Superior temporal gyrus (tissue), 1 donor: ENCODE measurements at regions not wholly inside any gene's neighbourhood (a gene's known extent, or its start where the extent isn't known, plus 50 kb on each side); places are given as distances from the start of the nearest gene placed in this dataset.
A peak's percentile ranks its signal among the peaks of the same experiment; 100 is the strongest.

ENCODE experiments used
- DNase-seq: peaks from one replicate; pipeline ENCODE4 v3.0.0-alpha.2; 2016; ENCODE audit errors: extremely low spot score

DNA sequence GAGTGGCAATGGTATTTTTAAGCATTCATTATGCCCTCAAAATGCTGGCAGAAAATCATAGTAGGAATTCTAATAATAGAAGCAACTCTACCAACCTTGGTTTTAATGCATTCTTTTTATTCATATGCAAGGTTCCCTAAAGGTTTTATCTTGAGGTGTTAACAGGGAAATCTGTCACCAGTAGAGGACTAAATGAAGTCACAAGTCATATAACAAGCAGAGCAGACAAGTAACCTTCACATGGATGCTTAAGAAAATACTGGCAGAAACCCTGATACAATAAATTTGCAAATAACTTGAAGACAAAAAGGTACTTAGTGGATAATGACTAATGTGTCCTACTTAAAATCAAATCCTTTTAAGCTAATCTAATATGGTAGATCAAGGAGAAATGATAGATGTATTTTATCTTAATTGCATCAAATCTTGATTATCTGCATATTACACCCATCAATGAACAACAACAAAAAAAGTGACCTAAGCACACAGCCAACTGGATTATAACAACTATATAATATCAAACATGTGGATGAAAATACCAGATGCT lies 73.3 kb downstream of the RFC3 start:
- no peak for DNase-seq

DNA sequence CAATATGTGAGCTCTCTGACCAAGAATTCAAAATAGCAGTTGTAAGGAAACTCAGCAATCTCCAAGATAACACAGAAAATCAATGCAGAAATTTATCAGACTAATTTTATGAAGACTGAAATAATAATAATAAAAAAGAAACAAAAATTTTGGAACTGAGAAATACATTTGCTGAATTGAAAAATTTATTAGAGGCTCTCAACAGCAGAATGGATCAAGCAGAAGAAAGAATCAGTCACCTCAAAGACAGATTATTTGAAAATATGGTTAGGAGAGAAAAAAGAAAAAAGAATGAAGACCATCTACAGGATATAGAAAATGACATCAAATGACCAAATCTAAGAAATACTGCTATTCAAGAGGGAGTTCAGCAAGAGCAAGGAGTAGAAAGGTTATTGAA lies 75.6 kb downstream of the RFC3 start:
- no peak for DNase-seq

DNA sequence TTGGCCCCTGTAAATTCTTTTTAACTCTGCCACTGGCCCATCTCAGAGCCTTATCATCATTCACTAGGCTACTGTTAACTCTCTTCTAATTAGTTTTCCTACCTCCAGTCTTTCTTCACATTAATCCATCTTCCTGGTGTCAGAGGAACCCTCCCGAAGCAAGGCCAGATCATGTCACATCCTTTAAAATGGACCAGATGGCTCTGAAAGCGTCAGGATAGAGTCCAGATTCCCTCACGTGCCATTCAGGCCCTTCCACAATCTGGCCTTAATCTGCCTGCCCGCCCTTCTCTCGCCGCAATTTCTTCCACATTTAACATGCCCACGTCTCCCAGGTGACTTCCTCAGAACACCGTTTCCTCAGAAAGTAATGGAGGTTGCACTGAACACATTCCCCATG lies 86.5 kb downstream of the RFC3 start:
- no peak for DNase-seq

DNA sequence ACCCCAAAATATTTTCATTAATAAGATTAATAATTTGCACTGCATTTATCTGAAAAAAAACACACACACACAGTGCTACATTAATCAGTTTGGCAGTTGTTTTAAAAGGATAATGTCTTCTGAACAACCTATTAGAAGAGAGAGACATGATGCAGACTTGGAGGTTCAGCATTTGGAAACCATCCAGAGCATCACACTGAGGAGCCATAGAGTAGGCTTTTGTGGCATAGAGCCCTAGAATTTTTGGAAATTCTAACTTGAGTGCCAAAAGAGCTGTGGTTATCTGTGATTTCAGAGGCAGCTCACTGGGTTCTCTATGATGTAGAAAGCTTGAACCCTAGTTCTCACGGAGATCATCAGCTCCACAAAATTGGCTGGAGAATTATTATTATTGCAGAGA lies 90.2 kb downstream of the RFC3 start:
- no peak for DNase-seq

DNA sequence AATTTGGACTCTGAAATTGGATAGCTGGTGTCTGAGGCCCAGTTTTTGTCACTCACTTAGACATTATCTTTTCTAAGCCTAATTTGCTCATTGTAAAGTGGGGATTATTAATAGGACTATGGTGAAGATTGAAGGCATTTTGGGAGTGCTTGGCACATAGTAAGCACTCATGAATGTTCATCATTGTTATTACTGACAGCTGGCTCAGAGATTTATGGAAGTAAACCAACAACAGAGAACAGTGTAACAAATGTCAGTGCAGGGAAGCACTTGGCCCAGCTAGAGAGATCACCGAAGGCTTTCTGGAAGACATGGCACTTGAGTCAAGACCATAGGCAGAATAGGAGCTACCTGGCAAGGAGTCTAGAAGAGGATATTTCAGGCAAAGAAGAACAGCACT lies 92.3 kb downstream of the RFC3 start:
- DNase-seq, result no peak

DNA sequence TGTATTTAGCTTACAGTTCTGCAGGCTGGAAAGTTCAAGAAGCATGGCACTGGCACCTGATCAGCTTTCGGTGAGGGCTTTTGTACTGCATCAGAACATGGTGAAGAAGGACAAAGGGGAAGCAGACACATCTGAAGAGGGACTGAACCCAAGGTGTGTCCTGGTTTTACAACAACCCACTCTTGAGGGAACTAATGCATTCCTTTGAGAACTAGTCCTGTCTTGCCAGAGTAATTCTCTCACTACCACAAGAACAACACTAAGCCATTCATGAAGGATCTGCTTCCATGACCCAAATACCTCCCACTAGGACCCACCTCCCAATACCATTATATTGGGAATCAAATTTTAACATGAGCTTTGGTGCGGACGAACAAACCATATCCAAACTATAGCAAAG lies 93.6 kb downstream of the RFC3 start:
- no peak for DNase-seq

DNA sequence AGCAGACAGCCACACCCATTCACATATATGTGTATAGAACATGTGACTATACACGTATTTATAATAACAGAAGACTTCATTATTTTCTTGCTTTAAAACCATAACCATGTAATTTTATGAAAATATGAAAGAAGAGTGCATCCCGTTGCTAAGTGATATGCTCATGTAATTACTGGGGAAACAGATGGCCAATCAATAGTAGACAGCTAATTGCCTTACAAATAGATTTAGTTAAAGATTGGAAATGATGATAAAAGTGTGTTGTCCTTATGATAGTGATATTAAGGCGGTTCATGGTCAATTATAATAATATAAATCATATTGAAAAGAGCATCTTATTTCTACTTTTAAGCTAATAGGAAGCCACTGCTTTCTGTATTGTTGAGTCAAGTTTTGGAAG lies 95.9 kb downstream of the RFC3 start:
- DNase-seq, result no peak

DNA sequence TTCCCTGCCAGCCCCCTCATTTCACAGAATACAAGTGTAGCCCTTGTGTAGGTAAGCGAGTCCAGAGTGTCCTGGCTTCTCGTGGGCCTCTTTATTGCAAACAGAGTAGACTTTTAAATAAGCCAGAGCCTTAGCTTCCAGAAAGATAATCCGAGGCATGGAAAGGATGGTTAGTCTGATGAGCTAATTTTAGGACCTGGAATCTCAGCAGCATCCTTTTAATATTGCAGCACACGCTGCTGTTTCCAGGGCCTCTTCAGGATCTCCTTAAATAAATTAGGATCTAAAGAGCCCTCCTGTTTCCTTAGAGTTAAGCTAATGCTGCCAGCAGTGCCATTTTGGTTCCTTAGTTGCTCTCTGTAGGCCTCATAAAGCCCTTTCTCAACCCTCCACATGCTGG lies 99.2 kb downstream of the RFC3 start:
- no peak for DNase-seq

DNA sequence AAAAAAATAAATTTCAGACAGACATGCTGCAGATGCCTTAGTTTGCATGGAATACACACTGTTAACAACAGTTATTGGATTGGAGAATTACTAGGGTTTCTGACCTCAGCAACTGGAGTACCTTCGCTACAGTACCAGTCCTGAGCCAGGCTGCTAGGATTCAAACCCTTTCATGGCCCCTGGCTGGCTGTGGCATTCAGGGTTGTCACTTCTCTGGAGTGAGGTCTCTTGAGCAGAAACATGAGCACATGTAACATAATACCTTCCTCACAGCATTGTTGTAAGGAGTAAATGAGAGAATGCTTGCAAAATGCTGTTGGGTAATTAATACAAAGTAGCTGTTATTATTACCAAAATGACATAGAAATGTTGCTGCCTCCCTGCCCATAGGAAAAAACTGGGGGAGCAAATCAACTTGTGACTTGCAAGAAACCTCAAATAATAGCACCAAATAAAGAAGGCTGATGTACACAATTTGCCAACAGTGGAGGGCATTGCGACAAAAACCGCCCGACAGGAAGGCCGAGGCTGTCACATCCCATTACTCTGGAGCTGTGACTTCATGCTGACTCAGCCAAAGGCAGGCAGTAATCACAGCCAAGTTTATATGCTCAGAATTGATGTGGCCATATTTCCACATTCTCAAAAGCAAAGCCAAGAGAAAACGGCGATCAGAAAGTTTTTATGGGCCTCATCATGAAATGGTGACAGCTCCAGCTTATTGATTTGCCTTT lies 100.4 kb downstream of the RFC3 start:
- DNase-seq, result no peak

DNA sequence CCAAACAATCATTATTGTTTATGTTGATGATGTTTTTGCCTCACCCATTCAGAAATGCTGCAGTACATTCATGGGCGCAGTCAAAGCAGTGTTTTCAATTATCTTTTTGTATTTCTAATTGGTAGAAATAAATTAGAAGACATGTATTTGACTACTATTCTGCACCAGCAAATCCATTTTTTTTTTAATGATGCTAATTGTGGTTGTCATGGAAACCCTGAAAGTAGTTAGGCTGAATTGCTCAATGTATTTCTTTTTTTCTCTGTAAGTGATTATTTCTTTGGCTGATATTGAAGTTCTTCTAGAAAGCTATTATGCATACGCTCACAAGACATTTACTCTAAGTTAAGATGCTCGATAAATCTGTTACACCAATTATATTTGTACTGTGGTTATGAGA lies 101.2 kb downstream of the RFC3 start:
- no peak for DNase-seq

DNA sequence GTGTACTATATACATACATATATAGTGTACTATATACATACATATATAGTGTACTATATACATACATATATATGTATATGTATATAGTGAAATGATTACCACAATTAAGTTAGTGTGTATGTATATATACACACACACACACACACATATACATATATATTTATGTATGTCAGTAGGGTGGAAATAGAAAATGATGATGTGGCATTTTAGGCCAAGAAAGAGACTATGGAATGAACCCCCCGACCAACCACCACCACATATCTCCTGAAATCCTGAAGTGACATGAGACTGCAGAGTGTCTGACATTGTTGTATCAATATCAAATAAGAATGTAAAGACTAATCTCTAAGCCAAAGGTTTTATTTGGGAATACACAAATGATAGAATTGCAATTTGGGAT lies 107.6 kb downstream of the RFC3 start:
- DNase-seq, result no peak

DNA sequence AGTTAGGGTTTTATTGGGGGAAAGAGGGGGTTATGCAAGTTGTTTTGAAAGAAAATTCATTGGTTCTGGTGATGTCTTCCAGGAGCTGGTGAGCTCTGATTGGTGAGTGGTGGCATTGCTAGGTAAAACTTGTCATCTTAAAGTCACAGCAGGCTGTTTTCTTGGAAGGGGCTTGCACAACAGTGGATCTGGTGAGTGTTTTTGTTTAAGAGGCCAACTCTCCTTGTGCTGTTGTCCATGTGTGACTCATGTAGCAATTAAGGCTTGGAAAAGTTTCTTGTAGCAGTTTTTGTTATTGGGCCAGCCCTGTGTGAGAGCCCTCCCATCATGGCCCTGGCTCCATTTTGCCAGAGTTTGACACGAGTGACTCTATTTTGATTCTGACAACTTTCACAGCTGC lies 109.4 kb downstream of the RFC3 start:
- no peak for DNase-seq

DNA sequence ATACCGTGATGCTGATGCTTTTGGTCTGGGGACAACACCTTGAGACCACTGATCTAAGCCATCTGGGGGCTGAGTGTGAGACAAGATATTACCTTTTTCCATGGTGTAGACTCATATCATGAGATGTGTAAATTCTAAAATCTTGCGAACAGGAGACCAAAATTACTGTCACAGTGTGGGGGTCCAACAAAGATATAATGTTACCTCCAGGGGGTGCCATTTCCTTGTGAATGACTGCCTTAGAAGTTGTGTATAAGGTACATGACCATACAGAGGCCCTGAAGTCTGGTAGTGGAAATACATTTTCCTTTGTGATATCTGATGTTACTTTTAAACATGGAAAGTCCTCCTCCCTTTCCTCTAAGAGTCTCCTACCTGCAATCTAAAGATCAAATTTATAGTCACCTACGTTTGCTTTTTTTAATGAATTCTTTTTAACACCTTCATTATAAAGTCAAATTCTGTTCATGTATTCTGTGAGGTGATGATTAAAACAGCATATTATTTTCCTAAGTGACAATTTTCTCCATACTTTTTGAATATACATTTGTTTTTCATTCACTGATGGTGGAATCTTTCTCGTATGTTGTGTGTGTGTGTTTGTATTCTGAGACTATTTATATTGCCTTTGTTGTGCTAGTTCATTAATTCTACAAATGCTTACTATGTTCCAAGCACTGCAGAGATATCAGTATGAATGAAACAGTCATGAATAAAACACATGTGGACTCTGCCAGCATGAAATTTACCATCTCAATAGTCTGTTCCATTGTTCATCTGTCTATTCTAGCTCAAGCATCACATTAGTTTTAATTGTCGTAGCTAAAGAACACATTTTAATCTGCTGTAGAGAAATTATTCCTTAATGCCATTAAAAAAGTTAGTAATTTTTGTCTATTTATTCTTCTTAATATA lies 113.7 kb downstream of the RFC3 start:
- peak; percentile 75 for DNase-seq

DNA sequence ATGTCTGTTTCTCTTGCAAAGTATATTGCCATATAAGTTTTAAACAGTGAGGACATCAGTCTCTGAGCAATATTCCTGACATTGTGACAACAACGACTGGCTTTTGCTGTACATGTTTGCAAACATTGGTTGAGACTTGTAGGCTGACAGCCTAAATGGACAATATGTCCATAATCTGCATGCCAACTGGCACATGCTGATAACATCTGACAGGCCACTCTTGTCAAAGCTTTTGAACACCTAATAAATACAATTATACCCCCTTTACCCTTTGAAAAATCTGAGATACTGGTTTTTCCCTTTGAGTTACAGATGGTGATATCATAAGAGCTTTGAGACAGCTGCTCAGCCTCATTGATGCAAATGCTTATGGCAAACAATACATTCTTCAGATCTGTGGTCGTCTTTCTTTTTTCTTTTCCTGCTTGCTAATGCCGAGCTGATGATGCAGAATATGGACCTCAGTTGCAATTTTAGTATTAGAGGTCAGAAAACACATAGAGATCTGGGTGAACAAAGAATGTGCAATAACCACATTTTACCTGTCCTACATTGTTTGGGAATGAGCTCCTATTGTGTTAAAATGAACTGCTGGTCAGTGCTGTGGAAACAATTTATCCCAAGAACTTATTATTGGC lies 114.9 kb downstream of the RFC3 start:
- no peak for DNase-seq

DNA sequence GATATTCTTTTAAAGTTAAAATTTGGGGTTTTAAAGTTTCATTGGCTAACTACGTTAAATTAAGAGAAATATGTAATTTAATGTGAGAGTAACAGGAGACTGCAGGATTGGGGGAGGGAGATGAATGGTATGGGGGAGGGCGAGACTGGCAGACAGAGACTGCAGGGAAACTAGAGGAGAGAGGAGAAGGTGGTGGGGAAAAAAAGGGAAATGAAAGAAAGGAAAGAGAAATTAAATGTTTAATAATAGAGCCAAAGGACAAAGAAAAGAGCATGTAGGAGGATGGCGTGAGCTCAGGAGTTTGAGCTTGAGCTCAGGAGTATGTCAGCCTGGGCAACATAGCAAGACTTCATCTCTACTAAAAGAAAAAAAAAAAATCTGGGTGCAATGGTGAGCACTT lies 115.9 kb downstream of the RFC3 start:
- DNase-seq, result no peak

DNA sequence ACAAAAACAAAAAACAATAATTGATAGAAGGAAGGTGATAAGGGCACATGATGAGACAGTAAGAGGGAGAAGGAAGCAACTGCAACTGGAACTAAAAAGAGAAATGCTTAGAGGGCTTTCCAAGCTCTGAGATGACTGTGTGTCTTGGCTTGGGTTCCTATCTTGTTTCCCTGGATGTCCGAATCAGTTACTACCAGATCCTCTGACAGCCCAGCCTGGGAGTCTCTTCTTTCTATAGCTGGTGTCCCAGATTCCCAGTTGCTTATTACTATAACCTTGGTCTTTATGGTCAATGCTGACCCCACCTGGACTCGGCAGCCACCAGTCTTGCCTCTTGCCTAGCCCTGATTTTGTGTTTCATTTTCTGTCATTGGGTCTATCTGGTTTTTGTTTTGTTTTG lies 116.4 kb downstream of the RFC3 start:
- no peak for DNase-seq

DNA sequence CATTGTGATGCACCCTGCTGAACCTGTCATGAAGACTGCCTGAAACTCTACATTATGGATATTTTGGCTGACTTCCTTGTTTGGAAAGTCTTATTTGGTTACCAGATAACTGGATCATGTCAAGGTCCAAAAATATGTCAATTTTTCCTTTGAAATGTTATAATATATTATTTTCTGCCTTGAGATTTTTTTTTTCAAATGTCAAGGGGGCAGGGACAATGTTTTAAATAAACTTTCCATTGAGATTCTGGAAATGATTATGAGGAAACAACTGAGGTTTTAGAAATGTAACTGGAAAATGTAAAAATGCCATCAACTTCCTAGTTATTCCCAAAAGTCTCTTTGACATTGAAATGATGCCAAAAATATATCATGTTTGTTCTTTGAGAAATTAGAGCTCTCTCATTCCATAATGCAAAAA lies 117.0 kb downstream of the RFC3 start:
- DNase-seq, result no peak

DNA sequence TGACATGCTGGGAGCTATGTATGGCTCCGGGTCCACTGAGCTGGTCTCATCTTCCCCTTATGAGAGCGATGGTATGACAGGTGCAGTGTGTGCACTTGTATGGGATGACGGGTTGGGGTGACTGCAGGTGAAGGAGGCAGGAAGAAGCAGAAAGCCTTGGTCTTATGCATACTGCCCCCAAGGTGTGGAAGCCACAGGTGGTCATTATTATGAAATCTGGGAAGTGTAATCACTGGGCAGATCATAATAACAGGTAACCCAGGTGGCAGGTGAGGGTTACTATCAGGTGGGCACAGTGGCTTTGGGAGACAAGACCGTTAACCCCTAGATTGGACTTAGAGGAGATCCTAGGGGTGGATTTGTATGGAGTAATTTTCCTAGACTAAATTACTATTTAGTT lies 118.0 kb downstream of the RFC3 start:
- no peak for DNase-seq

DNA sequence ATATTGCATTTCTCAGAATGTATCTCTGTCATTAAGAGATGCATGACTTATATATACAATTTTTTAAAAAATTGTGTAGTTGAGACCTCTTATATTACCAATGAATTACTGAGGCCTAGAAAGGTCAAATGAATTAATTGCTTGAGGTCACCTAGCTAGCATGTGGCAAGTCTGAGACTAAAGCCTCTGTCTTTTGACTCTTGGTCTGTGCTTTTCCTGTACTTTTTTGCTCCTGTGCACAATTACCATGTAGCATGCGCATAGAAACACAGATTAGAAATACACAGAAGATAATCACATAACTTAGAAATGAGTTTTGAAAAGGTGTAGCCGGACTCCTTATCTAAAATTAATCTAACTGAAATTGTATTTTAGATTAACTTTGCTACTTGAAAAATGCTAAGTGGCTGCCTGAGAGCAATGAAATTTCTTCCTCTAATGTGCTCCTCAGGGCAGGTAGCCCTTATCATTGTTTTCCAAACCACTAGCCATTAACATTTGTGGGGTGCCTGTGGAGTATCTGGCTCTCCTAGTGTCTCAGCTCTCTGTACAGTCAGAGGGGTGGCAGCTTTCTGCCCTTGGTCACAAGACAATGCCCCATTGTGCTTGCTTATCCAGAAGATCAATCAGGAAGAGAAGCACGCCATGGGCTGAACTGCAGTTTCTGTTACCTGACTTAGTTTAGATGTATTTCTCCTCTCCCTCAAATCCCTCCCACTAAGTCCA lies 119.6 kb downstream of the RFC3 start:
- DNase-seq, result no peak

DNA sequence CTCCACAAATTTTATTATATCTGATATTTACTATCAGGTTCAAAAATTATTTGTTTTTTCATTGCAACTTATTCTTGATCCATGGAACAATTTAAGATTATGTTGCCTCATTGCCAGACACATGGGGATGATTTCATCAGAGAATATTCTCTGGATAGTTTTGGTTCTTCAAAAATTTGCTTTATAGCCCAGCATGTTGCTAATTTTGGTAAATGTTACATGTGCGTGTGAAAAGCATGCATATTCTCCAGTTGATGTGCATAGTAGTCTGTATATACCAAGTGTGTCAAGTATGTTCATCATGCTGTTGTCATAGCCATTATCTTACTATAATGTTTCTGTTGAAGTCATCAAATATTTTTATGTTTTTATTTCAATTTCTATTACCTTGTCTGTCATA lies 122.3 kb downstream of the RFC3 start:
- no peak for DNase-seq

DNA sequence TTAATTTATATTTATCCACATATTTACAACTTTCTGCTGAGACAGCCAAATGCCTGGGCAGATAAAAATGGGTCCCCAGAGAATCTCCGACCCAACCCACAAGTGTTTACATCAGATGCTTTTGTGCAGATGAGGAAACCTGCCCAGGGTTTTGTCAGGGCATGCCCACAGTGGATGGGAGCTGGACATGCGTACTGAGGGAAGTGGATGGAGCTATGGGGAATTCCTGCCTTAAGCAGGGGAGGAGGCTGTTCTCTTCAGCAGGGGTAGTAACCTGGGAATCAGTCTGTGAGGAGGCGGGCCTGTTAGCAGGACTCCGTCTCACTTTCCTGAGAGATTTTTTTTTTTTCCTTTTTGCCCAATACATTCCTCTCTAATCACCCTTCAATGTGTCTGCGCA lies 122.9 kb downstream of the RFC3 start:
- DNase-seq, result no peak

DNA sequence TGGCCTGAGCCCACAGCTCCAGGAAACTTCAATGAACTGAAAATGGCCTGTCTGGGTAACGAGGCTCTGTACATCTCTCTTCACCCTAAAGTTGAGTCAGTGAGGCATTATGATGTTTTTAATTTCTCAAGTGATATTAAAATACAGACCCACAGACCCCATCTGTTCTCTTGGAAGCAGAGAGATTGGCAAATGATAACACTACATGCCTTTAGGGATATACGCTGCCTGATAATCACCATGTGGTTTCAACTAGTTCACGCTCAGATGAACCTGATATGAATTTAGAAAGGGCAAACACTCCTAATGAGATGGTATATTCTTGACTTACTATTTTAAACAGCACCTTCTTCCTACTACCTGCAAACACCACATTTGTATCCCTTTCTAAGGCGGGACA lies 127.5 kb downstream of the RFC3 start:
- DNase-seq, result no peak
